22Rv1 (cell line): ENCODE measurements at regions not wholly inside any gene's neighbourhood (a gene's known extent, or its start where the extent isn't known, plus 50 kb on each side); places are given as distances from the start of the nearest gene placed in this dataset.

Source experiments
- H3K27ac ChIP-seq: fragments of 450-650 bp; 2 replicates; pipeline ENCODE4 v1.5.1; 2017
- ZFX ChIP-seq: fragments of 450-650 bp; IDR thresholded peaks from 2 replicates; pipeline ENCODE4 v1.6.1; 2017; ENCODE audit warnings: antibody characterized with exemption, borderline replicate concordance
- TF ChIP-seq, protein P1 (sequence below): fragments of 450-650 bp; IDR thresholded peaks from 2 replicates; pipeline ENCODE4 v1.5.1; 2017; ENCODE audit warnings: mild to moderate bottlenecking

DNA sequence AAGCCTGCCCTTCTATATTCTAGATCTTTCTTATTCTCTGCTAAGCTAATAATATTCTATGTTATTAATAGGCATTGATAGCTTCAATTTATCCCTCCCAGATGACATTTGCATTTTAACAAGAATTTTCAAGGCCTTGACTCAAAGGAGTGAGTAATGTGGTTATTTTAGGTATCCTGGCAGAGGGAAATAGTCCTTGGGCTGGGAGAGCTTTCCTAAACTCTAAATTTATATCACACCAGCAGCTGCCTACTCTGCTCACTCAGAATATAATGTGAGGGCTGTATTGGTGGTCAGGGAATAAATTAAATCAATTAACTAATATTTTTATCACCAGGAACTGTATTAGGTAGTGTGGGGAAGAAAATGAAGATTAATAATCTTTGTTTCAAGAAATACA, 74.8 kb upstream of the ADAM23 start:
- TF ChIP-seq, protein P1, sequence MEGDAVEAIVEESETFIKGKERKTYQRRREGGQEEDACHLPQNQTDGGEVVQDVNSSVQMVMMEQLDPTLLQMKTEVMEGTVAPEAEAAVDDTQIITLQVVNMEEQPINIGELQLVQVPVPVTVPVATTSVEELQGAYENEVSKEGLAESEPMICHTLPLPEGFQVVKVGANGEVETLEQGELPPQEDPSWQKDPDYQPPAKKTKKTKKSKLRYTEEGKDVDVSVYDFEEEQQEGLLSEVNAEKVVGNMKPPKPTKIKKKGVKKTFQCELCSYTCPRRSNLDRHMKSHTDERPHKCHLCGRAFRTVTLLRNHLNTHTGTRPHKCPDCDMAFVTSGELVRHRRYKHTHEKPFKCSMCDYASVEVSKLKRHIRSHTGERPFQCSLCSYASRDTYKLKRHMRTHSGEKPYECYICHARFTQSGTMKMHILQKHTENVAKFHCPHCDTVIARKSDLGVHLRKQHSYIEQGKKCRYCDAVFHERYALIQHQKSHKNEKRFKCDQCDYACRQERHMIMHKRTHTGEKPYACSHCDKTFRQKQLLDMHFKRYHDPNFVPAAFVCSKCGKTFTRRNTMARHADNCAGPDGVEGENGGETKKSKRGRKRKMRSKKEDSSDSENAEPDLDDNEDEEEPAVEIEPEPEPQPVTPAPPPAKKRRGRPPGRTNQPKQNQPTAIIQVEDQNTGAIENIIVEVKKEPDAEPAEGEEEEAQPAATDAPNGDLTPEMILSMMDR = no peak
- no peak overlapping the region for H3K27ac ChIP-seq

DNA sequence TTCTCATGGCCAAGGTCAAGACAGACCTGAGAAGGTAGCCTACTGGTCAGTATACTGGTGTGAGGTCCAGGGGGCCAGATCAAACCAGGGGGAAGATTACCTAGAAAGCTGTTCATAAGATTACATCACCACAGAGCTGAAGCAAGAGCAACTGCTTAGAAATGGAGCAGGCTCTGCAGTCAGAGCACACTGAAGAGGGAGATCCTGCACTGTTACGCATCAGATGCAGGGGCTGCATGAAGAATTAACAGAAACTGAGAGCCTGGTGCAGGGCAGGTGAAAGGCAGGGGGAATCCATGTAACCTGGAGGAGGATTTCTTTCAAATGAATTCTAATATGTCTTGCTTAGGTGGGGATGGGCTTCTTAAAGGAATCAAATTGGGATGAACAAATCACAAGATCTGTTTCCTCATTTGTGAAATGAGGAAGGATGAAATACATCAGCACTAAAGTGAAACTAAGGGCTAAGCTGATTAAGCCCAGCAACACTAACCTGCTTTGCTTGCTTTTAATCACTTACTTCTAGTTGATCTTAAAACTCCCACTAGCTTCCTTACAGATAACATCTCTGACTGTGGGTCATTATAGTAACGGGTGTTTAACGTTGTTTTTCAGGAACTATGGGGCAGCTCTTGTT, 74.3 kb upstream of the ADAM23 start:
- no peak overlapping the region for H3K27ac ChIP-seq
- TF ChIP-seq ZFX = no peak
- TF ChIP-seq, protein P1 = no peak

DNA sequence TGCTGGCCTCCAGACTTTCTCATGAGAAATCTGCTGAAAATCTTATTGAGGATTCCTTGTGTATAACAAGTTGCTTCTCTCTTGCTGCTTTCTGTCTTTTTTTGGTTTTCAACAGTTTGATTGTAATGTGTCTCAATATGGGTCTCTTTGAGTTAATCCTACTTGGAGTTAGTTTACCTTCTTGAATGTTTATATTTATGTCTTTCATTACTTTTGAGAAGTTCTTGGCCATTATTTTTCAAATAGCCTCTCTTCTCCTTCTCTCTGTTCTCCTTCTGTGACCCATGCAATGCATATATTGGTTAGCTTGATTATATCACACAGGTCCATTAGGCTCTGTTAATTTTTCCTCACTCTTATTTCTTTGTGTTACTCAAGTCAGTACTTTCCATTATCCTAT, 67.4 kb upstream of the ADAM23 start:
- no peak overlapping the region for H3K27ac ChIP-seq
- TF ChIP-seq, protein P1 = no peak
- TF ChIP-seq ZFX = no peak

DNA sequence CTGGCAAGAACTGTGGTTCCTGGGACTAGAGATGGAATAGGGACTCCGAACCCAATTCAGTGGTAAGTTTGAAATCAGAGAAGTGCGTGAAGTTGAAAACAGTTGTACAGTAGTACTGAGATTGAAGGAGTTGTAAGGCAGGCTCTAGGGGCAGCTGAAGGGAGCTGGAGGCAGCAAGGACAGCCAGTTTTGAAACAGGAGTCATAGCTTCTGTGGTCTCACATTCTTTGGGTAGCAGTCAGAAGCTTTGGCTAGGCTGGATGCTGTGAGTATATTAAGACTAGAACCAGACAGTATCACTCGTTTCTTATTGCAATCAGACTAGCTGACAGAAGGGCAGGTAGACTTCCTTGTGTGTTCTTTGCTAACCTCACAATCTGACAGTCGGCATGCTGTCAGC, 64.5 kb upstream of the ADAM23 start:
- no peak for TF ChIP-seq ZFX
- TF ChIP-seq, protein P1 = no peak
- no peak overlapping the region for H3K27ac ChIP-seq

DNA sequence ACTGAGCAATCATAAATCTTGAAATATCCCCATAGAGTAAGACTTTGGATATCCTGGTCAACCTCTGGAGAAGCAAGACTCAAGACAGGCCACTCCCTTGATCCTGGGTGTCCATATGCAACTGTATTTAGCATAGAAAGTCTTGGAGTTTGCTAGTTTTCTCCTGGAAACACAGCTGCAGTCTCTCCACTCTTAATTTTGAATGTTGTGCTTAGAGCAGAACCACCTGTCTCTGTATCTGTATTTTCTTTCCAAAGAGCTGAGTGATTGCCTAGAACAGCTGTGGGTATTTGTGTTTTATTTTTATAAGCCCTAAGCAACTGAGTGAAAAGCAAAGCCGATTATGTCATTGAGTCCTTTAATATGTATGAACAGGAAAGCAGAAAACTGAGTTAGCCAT, 64.1 kb upstream of the ADAM23 start:
- TF ChIP-seq ZFX = no peak
- no peak overlapping the region for H3K27ac ChIP-seq

DNA sequence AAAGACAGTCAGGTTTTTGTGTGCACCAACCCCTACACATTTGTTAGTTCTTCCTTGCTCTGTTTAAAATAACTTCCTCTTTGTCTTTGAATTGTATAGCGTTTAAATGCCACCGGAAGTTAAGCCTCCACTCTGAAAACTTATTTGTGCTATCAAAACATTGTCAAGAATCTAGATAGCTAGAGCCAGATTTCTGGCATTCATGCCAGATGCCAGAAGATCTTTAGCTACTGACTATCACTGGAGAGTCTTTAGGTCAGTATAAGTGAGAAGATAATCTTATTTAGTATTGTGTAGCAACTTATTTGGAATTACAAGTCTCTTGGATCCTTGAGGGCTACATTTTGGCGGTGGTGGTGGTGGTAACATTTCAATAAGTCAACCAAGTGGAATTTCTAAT, 63.4 kb upstream of the ADAM23 start:
- H3K27ac ChIP-seq = no peak overlapping the region
- TF ChIP-seq, protein P1 = no peak
- TF ChIP-seq ZFX = no peak

DNA sequence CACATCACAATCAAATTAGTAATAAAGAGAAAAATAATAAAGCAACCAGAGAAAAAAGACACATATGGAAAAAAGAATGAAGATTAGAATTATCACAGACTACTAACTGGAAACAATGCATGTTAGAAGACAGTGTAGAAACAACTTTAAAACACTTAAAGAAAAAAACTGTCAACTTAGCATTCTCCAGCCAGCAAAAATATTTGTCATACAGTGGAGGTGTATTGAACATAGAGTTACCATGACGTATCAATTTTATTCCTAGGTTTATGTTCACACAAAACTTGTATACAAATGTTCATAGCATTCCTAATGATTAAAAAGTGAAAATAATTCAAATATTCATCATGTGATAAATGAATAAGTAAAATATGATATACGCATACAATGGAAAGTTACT, 61.5 kb upstream of the ADAM23 start:
- H3K27ac ChIP-seq = no peak overlapping the region
- TF ChIP-seq, protein P1 = no peak
- TF ChIP-seq ZFX = no peak

DNA sequence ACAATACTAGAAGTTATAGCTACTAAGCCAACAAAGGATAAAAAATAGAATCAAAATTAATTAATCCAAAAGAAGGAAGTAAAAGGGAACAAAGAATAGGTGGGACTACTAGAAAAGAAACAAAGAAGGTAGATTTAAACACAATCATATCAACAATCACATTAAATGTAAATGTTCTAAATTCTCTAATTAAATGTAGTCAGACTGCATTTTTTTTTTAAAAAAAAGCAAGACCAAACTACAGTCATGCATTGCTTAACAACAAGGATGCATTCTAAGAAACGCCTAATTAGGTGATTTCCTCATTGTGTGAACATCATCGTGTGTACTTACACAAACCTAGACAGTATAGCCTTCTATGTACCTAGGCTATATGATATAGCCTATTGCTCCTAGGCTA, 59.7 kb upstream of the ADAM23 start:
- TF ChIP-seq, protein P1 = no peak
- TF ChIP-seq ZFX = no peak
- H3K27ac ChIP-seq = no peak overlapping the region
